IMR-90 (cell line): ENCODE measurements at regions not wholly inside any gene's neighbourhood (a gene's known extent, or its start where the extent isn't known, plus 50 kb on each side); places are given as distances from the start of the nearest gene placed in this dataset.

ENCODE experiments used
- ATAC-seq: fragments of 200-7000 bp; cut with Tn5 transposase; 2 replicates; pipeline ENCODE4 v1.9.1; 2020; ENCODE audit warnings: low read depth, mild to moderate bottlenecking, moderate library complexity
- BruUV-seq: library from RNA; stranded (reverse); fragments of 400-500 nt; replicated peaks from 2 replicates; lab custom pipeline; 2021; lab: Mats Ljungman, UMichigan
- CTCF ChIA-PET: fragments of 300-600 bp; formaldehyde crosslinking; extraction: SDS; loops from one replicate; lab custom pipeline; 2021; ENCODE audit warnings: antibody characterized with exemption; lab: Yijun Ruan, JAX
- POLR2A ChIA-PET: fragments of 300-600 bp; sonication (Branson Sonifier 250); formaldehyde crosslinking; loops from one replicate; lab custom pipeline; 2022; ENCODE audit warnings: antibody characterized with exemption; ENCODE audit not compliant: unreplicated experiment; lab: Charles Lee
- DNase-seq: peaks from one replicate; pipeline ENCODE4 v3.0.0; 2013
- H2AFZ ChIP-seq: replicated peaks from 2 replicates; pipeline ENCODE3; 2013; ENCODE audit warnings: low read length, mild to moderate bottlenecking; ENCODE audit not compliant: poor library complexity
- H2AK5ac ChIP-seq: 2 replicates; pipeline ENCODE4 v1.6.1; 2013; ENCODE audit warnings: low read depth, low read length, inconsistent platforms
- H2AK9ac ChIP-seq: replicated peaks from 2 replicates; pipeline ENCODE3; 2013; ENCODE audit warnings: mild to moderate bottlenecking, low read depth, low read length, moderate library complexity; ENCODE audit not compliant: poor library complexity
- H2BK120ac ChIP-seq: 2 replicates; pipeline ENCODE4 v1.6.1; 2013; ENCODE audit warnings: low read depth, low read length, inconsistent platforms
- H2BK15ac ChIP-seq: 3 replicates; pipeline ENCODE4 v1.6.1; 2013; ENCODE audit warnings: low read depth, low read length, inconsistent platforms
- H2BK20ac ChIP-seq: 2 replicates; pipeline ENCODE4 v1.6.1; 2013; ENCODE audit warnings: low read depth, mild to moderate bottlenecking, inconsistent platforms, low read length, moderate library complexity
- H2BK5ac ChIP-seq: 2 replicates; pipeline ENCODE4 v1.6.1; 2013; ENCODE audit warnings: mild to moderate bottlenecking, low read depth, low read length, inconsistent platforms; ENCODE audit not compliant: poor library complexity, severe bottlenecking
- H3K14ac ChIP-seq: replicated peaks from 2 replicates; pipeline ENCODE4 v1.6.1; 2013; ENCODE audit warnings: low read depth, low read length, inconsistent platforms
- H3K18ac ChIP-seq: 2 replicates; pipeline ENCODE4 v1.6.1; 2013; ENCODE audit warnings: low read depth, low read length, control low read depth
- H3K23ac ChIP-seq: 2 replicates; pipeline ENCODE4 v1.6.1; 2013; ENCODE audit warnings: low read depth, low read length, inconsistent platforms
- H3K27ac ChIP-seq: 2 replicates; pipeline ENCODE4 v1.5.1; 2013; ENCODE audit warnings: mild to moderate bottlenecking, control low read depth, low read length; ENCODE audit not compliant: insufficient read depth
- H3K27me3 ChIP-seq: 2 replicates; pipeline ENCODE4 v1.6.1; 2013; ENCODE audit warnings: low read length; ENCODE audit not compliant: control insufficient read depth, insufficient read depth
- H3K36me3 ChIP-seq: 2 replicates; pipeline ENCODE4 v1.6.1; 2013; ENCODE audit warnings: low read length, mixed read lengths; ENCODE audit not compliant: control insufficient read depth, insufficient read depth
- H3K4ac ChIP-seq: 2 replicates; pipeline ENCODE4 v1.6.1; 2013; ENCODE audit warnings: low read depth, low read length, inconsistent platforms
- H3K4me1 ChIP-seq: 2 replicates; pipeline ENCODE4 v1.6.1; 2013; ENCODE audit warnings: low read length, mixed read lengths; ENCODE audit not compliant: control insufficient read depth, insufficient read depth
- H3K4me2 ChIP-seq: 2 replicates; pipeline ENCODE4 v1.6.1; 2013; ENCODE audit warnings: low read depth, mild to moderate bottlenecking, control low read depth, low read length, moderate library complexity
- H3K4me3 ChIP-seq: 2 replicates; pipeline ENCODE4 v1.5.1; 2013; ENCODE audit warnings: low read depth, mild to moderate bottlenecking, control low read depth, low read length, moderate library complexity; ENCODE audit not compliant: insufficient read depth
- H3K56ac ChIP-seq: 2 replicates; pipeline ENCODE4 v1.6.1; 2013; ENCODE audit warnings: low read length, inconsistent platforms; ENCODE audit not compliant: insufficient read depth; ENCODE audit errors: extremely low read depth
- H3K79me1 ChIP-seq, 2 experiments: 2 replicates each; pipeline ENCODE4 v1.6.1; 2013; ENCODE audit warnings: low read length in 2 of 2, inconsistent platforms in 1 of 2, low read depth in 1 of 2
- H3K9ac ChIP-seq: 2 replicates; pipeline ENCODE4 v1.6.1; 2013; ENCODE audit warnings: low read depth, low read length, control low read depth
- H3K9me1 ChIP-seq: 2 replicates; pipeline ENCODE4 v1.6.1; 2013; ENCODE audit warnings: low read length, inconsistent platforms; ENCODE audit not compliant: insufficient read depth
- H3K9me3 ChIP-seq: 2 replicates; pipeline ENCODE4 v1.6.1; 2013; ENCODE audit warnings: low read length; ENCODE audit not compliant: control insufficient read depth, insufficient read depth
- H4K20me1 ChIP-seq: 2 replicates; pipeline ENCODE4 v1.6.1; 2013; ENCODE audit warnings: low read length, inconsistent platforms; ENCODE audit not compliant: insufficient read depth
- H4K5ac ChIP-seq: 2 replicates; pipeline ENCODE4 v1.6.1; 2013; ENCODE audit warnings: mild to moderate bottlenecking, low read depth, low read length, control low read depth
- H4K8ac ChIP-seq, 2 experiments: 2 replicates each; pipeline ENCODE4 v1.6.1; 2013; ENCODE audit warnings: low read depth in 2 of 2, low read length in 2 of 2, control low read depth in 1 of 2, inconsistent platforms in 1 of 2
- H4K91ac ChIP-seq: 2 replicates; pipeline ENCODE4 v1.6.1; 2013; ENCODE audit warnings: low read depth, low read length, inconsistent platforms; ENCODE audit not compliant: insufficient read depth
- CEBPB ChIP-seq: IDR thresholded peaks from 2 replicates; pipeline ENCODE4 v1.6.1; 2012; ENCODE audit warnings: low read depth, low read length, improper control_type of control experiment
- CHD1 ChIP-seq: IDR thresholded peaks from 2 replicates; pipeline ENCODE4 v1.6.1; 2012; ENCODE audit warnings: low read depth, low read length, improper control_type of control experiment
- FOS ChIP-seq: fragments of 150-350 bp; IDR thresholded peaks from 2 replicates; pipeline ENCODE4 v1.6.1; 2016; ENCODE audit warnings: low read depth, low read length
- MAFK ChIP-seq: IDR thresholded peaks from 2 replicates; pipeline ENCODE4 v1.6.1; 2012; ENCODE audit warnings: low read depth, low read length, improper control_type of control experiment
- MAZ ChIP-seq: IDR thresholded peaks from 2 replicates; pipeline ENCODE4 v1.6.1; 2012; ENCODE audit warnings: low read depth, mild to moderate bottlenecking, low read length, improper control_type of control experiment, moderate library complexity, borderline replicate concordance
- NFE2L2 ChIP-seq: fragments of 150-350 bp; IDR thresholded peaks from 2 replicates; pipeline ENCODE4 v1.6.1; 2016; ENCODE audit warnings: low read depth, mild to moderate bottlenecking, low read length
- RCOR1 ChIP-seq: IDR thresholded peaks from 2 replicates; pipeline ENCODE4 v1.6.1; 2012; ENCODE audit warnings: mild to moderate bottlenecking, low read length, improper control_type of control experiment; ENCODE audit not compliant: insufficient replicate concordance
- SMC3 ChIP-seq: fragments of 150-350 bp; IDR thresholded peaks from 2 replicates; pipeline ENCODE4 v1.6.1; 2016; ENCODE audit warnings: low read depth, mild to moderate bottlenecking, antibody characterized with exemption, low read length, moderate library complexity
- USF2 ChIP-seq: fragments of 150-350 bp; IDR thresholded peaks from 2 replicates; pipeline ENCODE4 v1.6.1; 2017; ENCODE audit warnings: mild to moderate bottlenecking, antibody characterized with exemption, low read length, low read depth
- WGBS, 2 experiments: methylation state at CpG; one replicate each; pipeline versions ENCODE4 v1.1.5 to v1.1.7; 2013; ENCODE audit warnings: missing lambda C conversion rate in 2 of 2; ENCODE audit not compliant: insufficient read length in 1 of 2; ENCODE audit errors: extremely low coverage in 2 of 2; 5-methylcytosine and 5-hydroxymethylcytosine counted together
- dilution Hi-C: fragments of 300-500 bp; cut with HindIII; formaldehyde crosslinking; loops from one replicate; pipeline ENCODE4 v1.14.3; 2018; ENCODE audit warnings: low sequenced_read_pairs; ENCODE audit not compliant: unreplicated experiment
- in situ Hi-C: fragments of 300-500 bp; cut with MboI; formaldehyde crosslinking; loops from 3 replicates; pipeline ENCODE4 v1.14.3; 2019; ENCODE audit warnings: low sequenced_read_pairs, inconsistent platforms, mixed read lengths
- intact Hi-C: fragments of 100-400 bp; cut with micrococcal nuclease; formaldehyde crosslinking; loops from 2 replicates; pipeline ENCODE4 v1.10.0; 2022

GRCh38 chr13:72100339-72100738 lies 233.3 kb upstream of the DACH1 start:
- no peak overlapping the region for H3K4ac ChIP-seq
- DNase-seq (no peak), ATAC-seq (no peak)
- no peak overlapping the region for H3K56ac ChIP-seq
- in situ Hi-C loops (no loop called here), dilution Hi-C loops (no loop called here), intact Hi-C loops (no loop called here)
- no peak overlapping the region for H2BK5ac ChIP-seq
- H2BK15ac ChIP-seq = no peak overlapping the region
- no peak overlapping the region for H3K14ac ChIP-seq
- no peaks in the 10 kb centered on the region for H4K20me1 ChIP-seq
- no TSS peak for BruUV-seq
- no peak overlapping the region for H3K9ac ChIP-seq
- TF ChIP-seq CEBPB (no peak), RCOR1 (no peak), MAZ (no peak), FOS (no peak), MAFK (no peak), CHD1 (no peak), SMC3 (no peak), USF2 (no peak), NFE2L2 (no peak)
- H2BK120ac ChIP-seq = no peak overlapping the region
- no peak overlapping the region for H4K5ac ChIP-seq
- H3K9me1 ChIP-seq = no peaks in the 10 kb centered on the region
- no peak overlapping the region for H3K27ac ChIP-seq
- H4K91ac ChIP-seq = no peak overlapping the region
- no peaks in the 10 kb centered on the region for H3K79me1 ChIP-seq
- no peak overlapping the region for H2BK20ac ChIP-seq
- H2AK9ac ChIP-seq = no peak overlapping the region
- POLR2A ChIA-PET = no interaction called here
- CTCF ChIA-PET = interaction anchor here (0.6 kb wide), 1 partner anchor 409 kb away, joined by 3 read pairs; no protein-coding TSS in a partner anchor
- no peak overlapping the region for H3K4me3 ChIP-seq
- no peak overlapping the region for H3K4me2 ChIP-seq
- H3K36me3 ChIP-seq = no peaks in the 10 kb centered on the region
- H3K23ac ChIP-seq = no peak overlapping the region
- no peaks in the 10 kb centered on the region for H3K27me3 ChIP-seq
- no CpG with 5 or more reads among the region's 2 CpGs for WGBS, 2 experiments
- no peaks in the 10 kb centered on the region for H3K4me1 ChIP-seq
- H3K18ac ChIP-seq = no peak overlapping the region
- H2AFZ ChIP-seq = no peak overlapping the region
- no peak overlapping the region for H2AK5ac ChIP-seq
- peaks cover 7% of the 10 kb centered on the region; the same call in 1 of the 2 replicates for H3K9me3 ChIP-seq
- no peak overlapping the region for H4K8ac ChIP-seq
